Panc1 (cell line): ENCODE measurements at regions not wholly inside any gene's neighbourhood (a gene's known extent, or its start where the extent isn't known, plus 50 kb on each side); places are given as distances from the start of the nearest gene placed in this dataset.

Experiments used
- ATAC-seq: fragments of 200-7000 bp; cut with Tn5 transposase; 2 replicates; pipeline ENCODE4 v1.9.1; 2020; ENCODE audit warnings: mild to moderate bottlenecking, moderate library complexity
- BruUV-seq: library from RNA; stranded (reverse); fragments of 400-500 nt; replicated peaks from 2 replicates; lab custom pipeline; 2021; lab: Mats Ljungman, UMichigan
- CTCF ChIA-PET: fragments of 300-600 bp; sonication (Branson Sonifier 250); formaldehyde crosslinking; loops from one replicate; lab custom pipeline; 2022; ENCODE audit warnings: antibody characterized with exemption; lab: Charles Lee
- POLR2A ChIA-PET: fragments of 300-600 bp; sonication (Branson Sonifier 250); formaldehyde crosslinking; loops from one replicate; lab custom pipeline; 2022; ENCODE audit warnings: antibody characterized with exemption; lab: Charles Lee
- DNase-seq: peaks from one replicate; pipeline ENCODE4 v3.0.0-alpha.2; 2010; ENCODE audit warnings: low read depth, low spot score
- H3K27ac ChIP-seq: 2 replicates; pipeline ENCODE4 v1.5.1; 2011; ENCODE audit warnings: mild to moderate bottlenecking, low read length, inconsistent platforms
- H3K27me3 ChIP-seq: fragments of 200-500 bp; sonication (Bioruptor generic); 2 replicates; pipeline ENCODE4 v1.6.0; 2014; ENCODE audit warnings: low read length, inconsistent platforms; ENCODE audit not compliant: control insufficient read depth, insufficient read depth
- H3K36me3 ChIP-seq: fragments of 200-500 bp; sonication (Bioruptor generic); 2 replicates; pipeline ENCODE4 v1.5.1; 2014; ENCODE audit warnings: inconsistent platforms, mild to moderate bottlenecking, low read length, moderate library complexity; ENCODE audit not compliant: control insufficient read depth, insufficient read depth
- H3K4me1 ChIP-seq: 2 replicates; pipeline ENCODE4 v1.5.1; 2011; ENCODE audit warnings: inconsistent platforms, mild to moderate bottlenecking, low read length, moderate library complexity; ENCODE audit not compliant: control insufficient read depth, insufficient read depth
- H3K4me3 ChIP-seq, 2 experiments: 2 replicates each; pipeline ENCODE4 v1.5.1; 2011 to 2012; ENCODE audit warnings: low read depth in 2 of 2, low read length in 2 of 2, mild to moderate bottlenecking in 2 of 2, inconsistent platforms in 1 of 2, moderate library complexity in 1 of 2
- H3K9me3 ChIP-seq: fragments of 200-500 bp; sonication (Bioruptor generic); 2 replicates; pipeline ENCODE4 v1.5.1; 2014; ENCODE audit warnings: low read depth, mild to moderate bottlenecking, inconsistent platforms, low read length, moderate library complexity; ENCODE audit not compliant: control insufficient read depth, insufficient read depth
- CTCF ChIP-seq: fragments of 450-650 bp; IDR thresholded peaks from 2 replicates; pipeline ENCODE4 v1.5.1; 2017; ENCODE audit warnings: mild to moderate bottlenecking
- POLR2AphosphoS5 ChIP-seq: IDR thresholded peaks from 2 replicates; pipeline ENCODE4 v1.6.1; 2012; ENCODE audit warnings: mild to moderate bottlenecking, low read depth, low read length, moderate library complexity
- SIN3A ChIP-seq: IDR thresholded peaks from 2 replicates; pipeline ENCODE4 v1.6.1; 2012; ENCODE audit warnings: low read depth, mild to moderate bottlenecking, low read length, moderate library complexity, borderline replicate concordance; ENCODE audit not compliant: insufficient read depth
- TCF7L2 ChIP-seq: IDR thresholded peaks from 2 replicates; pipeline ENCODE4 v1.6.1; 2011; ENCODE audit warnings: mild to moderate bottlenecking, low read depth, low read length, inconsistent platforms
- in situ Hi-C: cut with HindIII; loops from 2 replicates; pipeline ENCODE4 v1.10.0; 2016; ENCODE audit warnings: low sequenced_read_pairs, low pct_unique_long_range_greater_than_20kb
- intact Hi-C: fragments of 100-400 bp; cut with micrococcal nuclease; formaldehyde crosslinking; loops from one replicate; pipeline ENCODE4 v1.10.0; 2022; ENCODE audit not compliant: unreplicated experiment
- TF ChIP-seq, protein P1 (sequence below), 2 experiments: IDR thresholded peaks; 2 replicates each; pipeline ENCODE4 v1.6.1; 2011 to 2012; ENCODE audit warnings: low read depth in 2 of 2, control low read depth in 1 of 2, low read length in 1 of 2, mild to moderate bottlenecking in 1 of 2, moderate library complexity in 1 of 2; ENCODE audit not compliant: insufficient read depth in 1 of 2

GRCh38 chr6:126821706-126822105 is 296.8 kb upstream of the RSPO3 start:
- no peak overlapping the region for H3K4me3 ChIP-seq
- no peaks in the 10 kb centered on the region for H3K36me3 ChIP-seq
- TF ChIP-seq SIN3A (no peak), TCF7L2 (no peak), POLR2AphosphoS5 (no peak), CTCF (no peak)
- TF ChIP-seq, protein P1, sequence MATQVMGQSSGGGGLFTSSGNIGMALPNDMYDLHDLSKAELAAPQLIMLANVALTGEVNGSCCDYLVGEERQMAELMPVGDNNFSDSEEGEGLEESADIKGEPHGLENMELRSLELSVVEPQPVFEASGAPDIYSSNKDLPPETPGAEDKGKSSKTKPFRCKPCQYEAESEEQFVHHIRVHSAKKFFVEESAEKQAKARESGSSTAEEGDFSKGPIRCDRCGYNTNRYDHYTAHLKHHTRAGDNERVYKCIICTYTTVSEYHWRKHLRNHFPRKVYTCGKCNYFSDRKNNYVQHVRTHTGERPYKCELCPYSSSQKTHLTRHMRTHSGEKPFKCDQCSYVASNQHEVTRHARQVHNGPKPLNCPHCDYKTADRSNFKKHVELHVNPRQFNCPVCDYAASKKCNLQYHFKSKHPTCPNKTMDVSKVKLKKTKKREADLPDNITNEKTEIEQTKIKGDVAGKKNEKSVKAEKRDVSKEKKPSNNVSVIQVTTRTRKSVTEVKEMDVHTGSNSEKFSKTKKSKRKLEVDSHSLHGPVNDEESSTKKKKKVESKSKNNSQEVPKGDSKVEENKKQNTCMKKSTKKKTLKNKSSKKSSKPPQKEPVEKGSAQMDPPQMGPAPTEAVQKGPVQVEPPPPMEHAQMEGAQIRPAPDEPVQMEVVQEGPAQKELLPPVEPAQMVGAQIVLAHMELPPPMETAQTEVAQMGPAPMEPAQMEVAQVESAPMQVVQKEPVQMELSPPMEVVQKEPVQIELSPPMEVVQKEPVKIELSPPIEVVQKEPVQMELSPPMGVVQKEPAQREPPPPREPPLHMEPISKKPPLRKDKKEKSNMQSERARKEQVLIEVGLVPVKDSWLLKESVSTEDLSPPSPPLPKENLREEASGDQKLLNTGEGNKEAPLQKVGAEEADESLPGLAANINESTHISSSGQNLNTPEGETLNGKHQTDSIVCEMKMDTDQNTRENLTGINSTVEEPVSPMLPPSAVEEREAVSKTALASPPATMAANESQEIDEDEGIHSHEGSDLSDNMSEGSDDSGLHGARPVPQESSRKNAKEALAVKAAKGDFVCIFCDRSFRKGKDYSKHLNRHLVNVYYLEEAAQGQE (IDR thresholded peaks at IDR 0.05; ENCODE audit: insufficient read depth in 1 of 2, low read depth in 2 of 2, low read length in 1 of 2): no peak
- DNase-seq: no peak
- BruUV-seq: no TSS peak
- POLR2A ChIA-PET: no interaction called here
- no peaks in the 10 kb centered on the region for H3K27me3 ChIP-seq
- CTCF ChIA-PET: no interaction called here
- no peaks in the 10 kb centered on the region for H3K4me1 ChIP-seq
- intact Hi-C loops (no loop called here), in situ Hi-C loops (no loop called here)
- no peak for ATAC-seq
- no peaks in the 10 kb centered on the region for H3K9me3 ChIP-seq
- H3K27ac ChIP-seq: no peak overlapping the region

DNA sequence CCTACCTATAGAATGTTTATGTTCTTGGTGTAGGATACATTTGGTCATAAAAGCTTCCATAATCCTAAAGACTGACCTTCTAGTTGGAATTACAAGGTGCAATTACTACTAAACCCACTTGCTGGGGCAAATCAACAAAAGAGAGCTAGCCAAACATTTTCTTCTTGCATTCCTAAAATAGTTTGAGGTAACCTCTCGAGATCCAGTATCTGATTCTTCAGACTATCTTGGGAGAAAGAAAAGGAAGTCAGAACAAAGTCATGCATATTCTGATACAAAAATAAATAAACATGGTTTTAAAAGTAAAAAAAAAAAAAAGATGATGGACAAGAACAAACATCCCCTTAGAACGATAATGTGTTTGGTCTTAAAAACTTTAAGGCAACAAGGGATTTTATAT is 294.2 kb upstream of the RSPO3 start:
- H3K4me1 ChIP-seq: no peaks in the 10 kb centered on the region
- no peak overlapping the region for H3K27ac ChIP-seq
- no peak for TF ChIP-seq TCF7L2
- TF ChIP-seq CTCF: no peak
- TF ChIP-seq, protein P1 (IDR thresholded peaks at IDR 0.05; ENCODE audit: insufficient read depth in 1 of 2, low read depth in 2 of 2, low read length in 1 of 2): no peak
- no peak for TF ChIP-seq POLR2AphosphoS5
- TF ChIP-seq SIN3A: no peak
- ATAC-seq (no peak), DNase-seq (no peak)
- no TSS peak for BruUV-seq
- CTCF ChIA-PET: no interaction called here
- intact Hi-C loops (no loop called here), in situ Hi-C loops (no loop called here)
- POLR2A ChIA-PET: no interaction called here
- no peaks in the 10 kb centered on the region for H3K27me3 ChIP-seq
- no peaks in the 10 kb centered on the region for H3K9me3 ChIP-seq
- H3K4me3 ChIP-seq: no peak overlapping the region
- H3K36me3 ChIP-seq: no peaks in the 10 kb centered on the region
